ENCODE measurements at regions not wholly inside any gene's neighbourhood (a gene's known extent, or its start where the extent isn't known, plus 50 kb on each side); places are given as distances from the start of the nearest gene placed in this dataset.
"Not testable (repeated sequence)": the region's sequence is repeated elsewhere in the genome, so short reads cannot be mapped to it uniquely, and the experiment has no call there.

DNA sequence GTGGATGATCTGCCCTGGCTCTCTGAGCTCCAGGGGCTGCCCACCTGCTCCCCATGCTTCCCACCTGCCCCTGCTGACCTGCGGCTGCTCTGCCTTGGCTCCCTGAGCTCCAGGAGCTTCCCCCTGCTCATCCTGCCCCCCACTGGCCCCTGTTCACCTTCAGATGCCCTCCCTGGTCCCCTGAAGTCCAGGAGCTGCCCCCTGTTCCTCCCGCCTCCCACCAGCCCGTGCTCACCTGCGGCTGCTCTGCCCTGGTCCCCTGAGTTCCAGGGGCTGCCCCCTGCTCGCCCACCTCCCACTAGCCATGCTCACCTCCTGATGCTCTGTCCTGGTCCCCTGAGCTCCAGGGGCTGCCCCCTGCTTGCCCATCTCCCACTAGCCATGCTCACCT is 219.7 kb downstream of the TMEM121 start:
- no peak overlapping the region for H3K27ac ChIP-seq (ENCODE audit: low read depth, low read length)
- peaks cover 41% of the 10 kb centered on the region for H3K9me3 ChIP-seq (ENCODE audit: control insufficient read depth, insufficient read depth, low read length)
- H3K36me3 ChIP-seq (ENCODE audit: control insufficient read depth, insufficient read depth, low read length): no peaks in the 10 kb centered on the region
- no peak overlapping the region for H3K9ac ChIP-seq (ENCODE audit: low read depth, low read length)
- H3K4me3 ChIP-seq (ENCODE audit: low read depth, low read length): no peak overlapping the region
- H3K27me3 ChIP-seq (ENCODE audit: control insufficient read depth, insufficient read depth, low read length): no peaks in the 10 kb centered on the region
- H3K4me1 ChIP-seq (ENCODE audit: control insufficient read depth, insufficient read depth, low read length): no peaks in the 10 kb centered on the region

DNA sequence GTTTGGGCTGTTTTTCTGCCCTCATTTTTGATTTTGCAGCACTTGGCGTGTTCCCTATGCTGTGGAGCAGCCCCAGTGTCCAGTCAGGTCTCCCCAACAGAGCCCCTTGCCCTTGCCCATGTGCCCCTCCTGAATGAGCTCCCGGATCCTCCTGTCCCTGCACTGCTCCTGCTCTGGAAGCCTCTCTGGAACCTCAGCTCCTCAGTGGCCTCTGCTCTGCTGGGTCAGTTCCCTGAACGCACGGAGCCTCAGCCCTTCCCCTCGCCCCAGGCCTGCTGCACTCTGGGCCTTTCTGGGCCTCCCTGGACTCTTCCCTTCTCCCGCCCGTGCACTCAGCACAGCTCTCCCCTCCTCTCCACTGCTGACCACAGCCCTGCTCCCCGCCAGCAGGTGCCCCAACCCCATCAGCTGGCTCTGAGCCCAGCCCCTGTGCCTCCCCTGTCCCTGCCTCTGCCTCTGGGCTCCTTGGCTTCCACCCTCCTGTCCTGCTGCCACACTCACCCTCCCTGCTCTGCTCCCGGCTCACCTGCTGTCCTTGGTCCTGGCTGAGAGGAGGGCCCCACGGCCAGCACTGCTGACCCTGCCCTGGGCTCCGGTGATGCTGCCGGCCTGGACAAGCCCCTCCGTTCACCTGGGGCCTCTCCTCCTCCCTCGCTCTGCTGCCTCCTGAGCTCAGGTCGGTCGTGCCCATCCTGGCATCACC is 220.6 kb downstream of the TMEM121 start:
- H3K27ac ChIP-seq (ENCODE audit: low read depth, low read length); H3K27me3 ChIP-seq (ENCODE audit: control insufficient read depth, insufficient read depth, low read length); H3K4me3 ChIP-seq (ENCODE audit: low read depth, low read length); H3K36me3 ChIP-seq (ENCODE audit: control insufficient read depth, insufficient read depth, low read length); H3K4me1 ChIP-seq (ENCODE audit: control insufficient read depth, insufficient read depth, low read length); H3K9ac ChIP-seq (ENCODE audit: low read depth, low read length): not testable (repeated sequence)
- H3K9me3 ChIP-seq (ENCODE audit: control insufficient read depth, insufficient read depth, low read length): peaks cover 38% of the 10 kb centered on the region

DNA sequence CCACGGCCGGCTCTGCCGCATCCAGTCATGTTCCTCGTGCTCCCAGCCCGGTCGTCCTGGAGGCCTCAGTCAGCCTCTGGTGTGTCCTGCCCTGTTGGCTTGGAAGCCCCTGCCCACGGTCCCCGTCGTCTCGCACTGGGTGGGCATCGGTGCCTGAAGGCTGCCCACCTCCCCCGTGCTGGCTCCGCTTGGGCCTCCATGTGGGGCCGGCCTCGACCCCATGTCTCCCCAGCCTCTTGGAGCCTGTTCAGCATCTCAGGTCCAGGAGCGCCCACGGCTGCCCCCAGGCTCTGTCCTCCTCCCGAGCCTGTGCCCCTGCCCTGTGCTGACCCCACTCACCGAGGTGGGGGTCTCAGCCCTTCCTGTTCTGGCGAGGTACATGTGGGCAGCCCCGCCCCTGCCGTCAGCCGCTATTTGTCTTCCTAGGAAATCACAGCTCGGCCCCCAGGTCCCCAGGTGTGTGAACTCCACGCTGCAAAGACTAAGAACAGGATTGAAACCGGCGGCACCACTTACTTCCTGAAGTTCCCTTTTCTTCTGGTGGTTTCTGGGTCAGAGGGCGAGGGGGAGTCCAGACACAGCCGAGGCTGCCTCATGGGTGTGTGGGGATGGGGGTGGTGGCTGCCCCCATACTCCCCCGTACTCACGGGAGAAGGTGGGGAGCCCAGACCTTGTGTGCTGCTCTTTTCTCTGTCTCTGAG is 221.3 kb downstream of the TMEM121 start:
- H3K36me3 ChIP-seq (ENCODE audit: control insufficient read depth, insufficient read depth, low read length); H3K9ac ChIP-seq (ENCODE audit: low read depth, low read length); H3K4me1 ChIP-seq (ENCODE audit: control insufficient read depth, insufficient read depth, low read length); H3K27ac ChIP-seq (ENCODE audit: low read depth, low read length); H3K4me3 ChIP-seq (ENCODE audit: low read depth, low read length); H3K27me3 ChIP-seq (ENCODE audit: control insufficient read depth, insufficient read depth, low read length): not testable (repeated sequence)
- peaks cover 33% of the 10 kb centered on the region for H3K9me3 ChIP-seq (ENCODE audit: control insufficient read depth, insufficient read depth, low read length)

DNA sequence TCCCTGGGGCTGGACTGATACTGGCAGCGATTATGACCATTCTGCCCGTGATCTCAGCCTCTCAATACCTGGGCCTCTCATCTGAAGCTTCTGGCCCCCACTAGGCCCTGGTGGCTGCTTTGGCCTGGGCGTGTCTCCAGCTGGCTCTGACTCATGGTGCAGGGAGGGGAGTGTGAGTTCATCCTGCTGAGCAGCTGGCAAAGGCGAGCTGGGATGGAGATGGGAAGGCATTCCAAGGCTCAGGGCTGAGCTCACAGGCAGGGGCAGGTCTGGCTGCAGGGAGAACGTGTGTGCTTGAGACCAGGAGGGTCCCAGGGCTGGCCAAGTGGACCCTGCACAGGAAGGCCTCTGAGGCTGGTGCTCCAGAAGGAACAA is 221.8 kb downstream of the TMEM121 start:
- H3K4me1 ChIP-seq (ENCODE audit: control insufficient read depth, insufficient read depth, low read length): no peaks in the 10 kb centered on the region
- H3K27ac ChIP-seq (ENCODE audit: low read depth, low read length): no peak overlapping the region
- H3K9me3 ChIP-seq (ENCODE audit: control insufficient read depth, insufficient read depth, low read length): peaks cover 33% of the 10 kb centered on the region
- no peak overlapping the region for H3K9ac ChIP-seq (ENCODE audit: low read depth, low read length)
- no peak overlapping the region for H3K4me3 ChIP-seq (ENCODE audit: low read depth, low read length)
- H3K27me3 ChIP-seq (ENCODE audit: control insufficient read depth, insufficient read depth, low read length): no peaks in the 10 kb centered on the region
- no peaks in the 10 kb centered on the region for H3K36me3 ChIP-seq (ENCODE audit: control insufficient read depth, insufficient read depth, low read length)

DNA sequence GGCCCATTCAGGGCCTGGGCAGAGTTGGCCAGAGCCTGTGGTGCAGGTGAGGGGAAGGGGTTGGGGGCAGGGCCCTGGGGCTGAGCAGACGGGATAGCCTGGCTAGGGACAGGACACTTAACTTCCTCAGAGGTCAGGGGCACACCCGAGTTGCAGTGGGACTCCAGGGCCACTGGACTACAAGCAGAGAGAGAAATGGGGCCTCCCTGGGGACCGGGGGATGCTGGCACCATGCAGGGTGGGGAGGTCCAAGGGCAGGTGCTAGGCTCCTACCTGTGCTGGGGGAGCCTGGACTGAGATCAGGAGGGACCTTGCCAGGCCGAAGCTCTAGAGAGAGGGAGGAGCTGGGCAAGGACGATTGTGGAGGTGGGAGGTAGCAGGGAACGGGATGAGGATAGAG is 222.3 kb downstream of the TMEM121 start:
- not testable (repeated sequence) for H3K4me3 ChIP-seq (ENCODE audit: low read depth, low read length); H3K36me3 ChIP-seq (ENCODE audit: control insufficient read depth, insufficient read depth, low read length); H3K4me1 ChIP-seq (ENCODE audit: control insufficient read depth, insufficient read depth, low read length); H3K9ac ChIP-seq (ENCODE audit: low read depth, low read length); H3K27ac ChIP-seq (ENCODE audit: low read depth, low read length); H3K27me3 ChIP-seq (ENCODE audit: control insufficient read depth, insufficient read depth, low read length)
- H3K9me3 ChIP-seq (ENCODE audit: control insufficient read depth, insufficient read depth, low read length): peaks cover 37% of the 10 kb centered on the region

DNA sequence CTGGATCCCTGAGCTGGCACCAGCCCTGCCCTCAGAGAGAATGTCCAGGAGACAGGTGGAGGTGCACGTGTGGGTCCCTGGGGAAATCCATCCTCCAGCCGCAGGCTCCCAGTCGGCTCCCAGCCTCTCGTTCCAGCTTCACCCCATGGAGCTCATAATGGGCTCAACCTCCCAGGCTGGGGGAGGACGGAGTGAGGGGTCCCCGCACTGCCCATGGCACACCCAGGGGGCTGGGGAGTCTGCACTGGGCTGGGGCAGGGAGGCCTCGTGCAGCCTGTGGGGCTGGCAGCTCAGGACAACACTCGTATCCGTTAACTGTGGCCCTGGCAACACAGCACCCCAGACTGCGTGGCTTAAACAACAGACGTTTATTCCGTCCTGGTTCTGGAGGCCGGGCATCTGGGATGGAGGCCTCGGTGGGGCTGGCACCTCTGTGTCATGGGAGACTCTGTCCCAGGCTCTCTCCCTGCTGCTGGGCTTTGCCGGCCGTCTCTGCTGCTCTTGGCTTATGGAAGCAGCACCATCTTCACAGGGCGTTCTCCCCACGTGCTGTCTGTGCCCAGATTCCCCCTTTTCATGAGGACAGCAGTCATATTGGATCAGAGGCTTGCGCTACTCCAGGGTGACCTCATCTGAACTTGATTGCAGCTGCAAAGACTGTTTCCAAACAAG is 223.6 kb downstream of the TMEM121 start:
- not testable (repeated sequence) for H3K4me3 ChIP-seq (ENCODE audit: low read depth, low read length); H3K27ac ChIP-seq (ENCODE audit: low read depth, low read length); H3K4me1 ChIP-seq (ENCODE audit: control insufficient read depth, insufficient read depth, low read length); H3K9ac ChIP-seq (ENCODE audit: low read depth, low read length); H3K27me3 ChIP-seq (ENCODE audit: control insufficient read depth, insufficient read depth, low read length); H3K36me3 ChIP-seq (ENCODE audit: control insufficient read depth, insufficient read depth, low read length)
- H3K9me3 ChIP-seq (ENCODE audit: control insufficient read depth, insufficient read depth, low read length): peaks cover 47% of the 10 kb centered on the region

DNA sequence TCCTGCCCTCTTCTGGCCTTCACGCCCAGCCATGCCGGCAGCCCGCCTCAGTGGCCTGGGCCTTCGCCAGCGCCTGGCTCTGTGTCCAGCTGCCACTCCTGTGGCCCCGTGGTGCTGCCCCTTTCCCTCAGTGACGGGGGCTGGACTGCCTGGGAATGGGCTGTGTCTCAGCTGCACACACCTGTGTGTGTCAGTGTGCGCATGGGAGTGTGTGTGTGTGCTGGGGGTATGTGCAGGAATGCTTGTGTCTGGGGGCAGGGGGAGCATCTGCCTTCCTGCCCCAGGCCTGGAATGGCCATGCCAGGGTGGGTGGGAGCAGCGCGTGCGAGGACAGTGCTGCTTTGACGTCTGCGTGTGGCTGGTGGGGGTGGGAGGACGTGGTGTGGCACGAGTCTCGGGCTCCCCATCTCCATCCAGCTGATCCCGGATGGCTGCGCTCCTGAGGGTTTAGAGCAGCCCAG is 224.9 kb downstream of the TMEM121 start:
- H3K9me3 ChIP-seq (ENCODE audit: control insufficient read depth, insufficient read depth, low read length): peaks cover 39% of the 10 kb centered on the region
- H3K4me3 ChIP-seq (ENCODE audit: low read depth, low read length); H3K4me1 ChIP-seq (ENCODE audit: control insufficient read depth, insufficient read depth, low read length); H3K9ac ChIP-seq (ENCODE audit: low read depth, low read length); H3K27ac ChIP-seq (ENCODE audit: low read depth, low read length); H3K36me3 ChIP-seq (ENCODE audit: control insufficient read depth, insufficient read depth, low read length); H3K27me3 ChIP-seq (ENCODE audit: control insufficient read depth, insufficient read depth, low read length): not testable (repeated sequence)

DNA sequence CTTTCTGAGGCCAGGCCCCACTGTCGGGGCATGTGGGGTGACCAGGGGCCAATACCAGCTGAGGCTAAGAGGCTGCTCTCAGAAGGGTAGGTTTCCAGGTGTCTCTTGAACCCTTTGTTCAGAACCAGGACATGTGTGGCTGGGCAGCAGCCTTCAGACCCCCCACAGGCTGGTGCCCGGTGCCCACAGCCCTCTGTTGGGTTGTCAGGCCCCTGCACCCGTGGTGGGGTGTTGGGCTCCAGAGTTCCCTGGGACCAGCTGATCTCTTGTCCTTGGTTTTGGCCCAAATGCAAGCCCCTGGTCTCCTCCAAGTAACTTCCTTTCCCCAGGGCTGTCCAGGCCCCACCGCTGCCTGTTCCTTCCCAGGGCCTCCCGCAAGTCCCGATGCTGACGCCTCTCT is 226.0 kb downstream of the TMEM121 start:
- H3K9ac ChIP-seq (ENCODE audit: low read depth, low read length); H3K27me3 ChIP-seq (ENCODE audit: control insufficient read depth, insufficient read depth, low read length); H3K4me3 ChIP-seq (ENCODE audit: low read depth, low read length); H3K4me1 ChIP-seq (ENCODE audit: control insufficient read depth, insufficient read depth, low read length); H3K36me3 ChIP-seq (ENCODE audit: control insufficient read depth, insufficient read depth, low read length); H3K27ac ChIP-seq (ENCODE audit: low read depth, low read length): not testable (repeated sequence)
- peaks cover 36% of the 10 kb centered on the region for H3K9me3 ChIP-seq (ENCODE audit: control insufficient read depth, insufficient read depth, low read length)

DNA sequence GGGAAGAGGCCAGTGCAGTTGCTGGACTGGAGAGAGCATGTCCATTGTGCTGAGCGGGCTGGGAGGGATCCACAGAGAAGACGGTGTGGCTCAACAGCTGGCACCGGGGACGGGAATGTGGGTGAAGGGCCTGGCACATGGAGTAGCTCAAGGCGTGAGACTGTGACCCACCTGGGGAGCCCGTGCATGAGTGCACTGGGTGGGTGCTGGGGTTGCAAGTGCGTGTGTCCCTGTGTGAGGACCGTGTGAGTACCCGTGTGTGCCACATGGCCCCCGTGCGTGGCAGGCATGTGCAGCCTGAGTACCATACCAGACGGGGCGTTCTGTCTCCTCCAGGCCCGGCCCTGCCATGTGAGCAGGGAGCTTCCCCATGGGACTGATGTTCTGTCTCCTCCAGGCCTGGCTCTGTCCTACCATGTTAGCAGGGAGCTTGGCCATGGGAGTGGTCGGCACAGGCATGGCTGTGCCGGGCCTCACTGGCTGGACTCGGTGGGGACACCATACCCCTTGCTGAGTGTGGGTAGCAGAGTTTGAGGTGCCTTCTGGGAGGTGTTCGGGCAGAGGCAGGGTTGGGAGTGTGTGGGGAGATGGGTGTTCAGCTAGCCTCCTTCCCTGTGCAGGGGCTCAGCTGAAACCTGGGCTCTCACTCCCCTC is 234.4 kb downstream of the TMEM121 start:
- no peaks in the 10 kb centered on the region for H3K36me3 ChIP-seq (ENCODE audit: control insufficient read depth, insufficient read depth, low read length)
- H3K9ac ChIP-seq (ENCODE audit: low read depth, low read length): no peak overlapping the region
- peaks cover 37% of the 10 kb centered on the region for H3K9me3 ChIP-seq (ENCODE audit: control insufficient read depth, insufficient read depth, low read length)
- H3K4me1 ChIP-seq (ENCODE audit: control insufficient read depth, insufficient read depth, low read length): no peaks in the 10 kb centered on the region
- no peak overlapping the region for H3K27ac ChIP-seq (ENCODE audit: low read depth, low read length)
- H3K27me3 ChIP-seq (ENCODE audit: control insufficient read depth, insufficient read depth, low read length): no peaks in the 10 kb centered on the region
- H3K4me3 ChIP-seq (ENCODE audit: low read depth, low read length): no peak overlapping the region

DNA sequence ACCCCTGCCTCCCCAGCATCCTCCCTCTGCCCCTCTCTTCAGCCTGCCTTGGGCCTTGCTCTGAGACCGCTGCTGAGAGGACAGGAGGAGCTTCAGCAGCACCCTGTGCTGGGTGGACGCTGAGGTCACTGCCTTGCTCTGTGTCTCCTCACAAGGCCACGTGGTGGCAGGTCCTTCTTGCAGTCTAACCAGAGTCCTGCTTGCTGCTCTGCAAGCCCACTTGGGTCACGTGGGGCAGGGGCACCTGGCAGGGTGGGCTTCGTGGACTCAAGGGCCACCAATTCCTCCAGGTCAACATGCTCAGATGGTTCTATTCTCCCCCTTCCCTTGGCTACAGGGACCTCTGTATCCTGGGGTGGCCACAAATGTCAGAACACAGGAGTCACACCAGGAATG is 235.0 kb downstream of the TMEM121 start:
- not testable (repeated sequence) for H3K4me1 ChIP-seq (ENCODE audit: control insufficient read depth, insufficient read depth, low read length); H3K36me3 ChIP-seq (ENCODE audit: control insufficient read depth, insufficient read depth, low read length); H3K27ac ChIP-seq (ENCODE audit: low read depth, low read length); H3K4me3 ChIP-seq (ENCODE audit: low read depth, low read length); H3K27me3 ChIP-seq (ENCODE audit: control insufficient read depth, insufficient read depth, low read length); H3K9ac ChIP-seq (ENCODE audit: low read depth, low read length)
- H3K9me3 ChIP-seq (ENCODE audit: control insufficient read depth, insufficient read depth, low read length): peaks cover 42% of the 10 kb centered on the region

DNA sequence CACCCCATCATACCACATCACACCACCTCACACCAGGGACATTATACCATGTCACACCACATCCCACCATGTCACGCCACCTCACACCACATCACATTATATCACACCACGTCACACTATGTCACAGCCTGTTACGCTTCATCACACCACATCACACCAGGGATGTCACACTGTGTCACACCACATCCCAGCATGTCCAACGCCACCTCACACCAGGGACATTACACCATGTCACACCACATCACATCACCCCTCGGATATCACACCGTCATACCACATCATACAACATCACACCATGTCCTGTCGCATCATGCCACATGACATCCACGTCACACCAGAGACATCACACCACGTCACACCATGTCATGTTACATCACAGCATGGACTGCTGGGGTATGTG is 235.5 kb downstream of the TMEM121 start:
- no peak overlapping the region for H3K9ac ChIP-seq (ENCODE audit: low read depth, low read length)
- no peaks in the 10 kb centered on the region for H3K36me3 ChIP-seq (ENCODE audit: control insufficient read depth, insufficient read depth, low read length)
- no peaks in the 10 kb centered on the region for H3K4me1 ChIP-seq (ENCODE audit: control insufficient read depth, insufficient read depth, low read length)
- H3K27ac ChIP-seq (ENCODE audit: low read depth, low read length): no peak overlapping the region
- H3K4me3 ChIP-seq (ENCODE audit: low read depth, low read length): no peak overlapping the region
- no peaks in the 10 kb centered on the region for H3K27me3 ChIP-seq (ENCODE audit: control insufficient read depth, insufficient read depth, low read length)
- H3K9me3 ChIP-seq (ENCODE audit: control insufficient read depth, insufficient read depth, low read length): peaks cover 47% of the 10 kb centered on the region
